ENCODE measurements at regions not wholly inside any gene's neighbourhood (a gene's known extent, or its start where the extent isn't known, plus 50 kb on each side); places are given as distances from the start of the nearest gene placed in this dataset.
"Not testable (repeated sequence)": the region's sequence is repeated elsewhere in the genome, so short reads cannot be mapped to it uniquely, and the experiment has no call there.

GRCh38 chr7:13724977-13725566 lies 264.4 kb downstream of the ETV1 start:
- H3K36me3 ChIP-seq (ENCODE audit: control insufficient read depth, insufficient read depth, low read length), result no peaks in the 10 kb centered on the region
- H3K27ac ChIP-seq (ENCODE audit: insufficient read depth, low read depth, low read length, poor library complexity, severe bottlenecking), result no peak overlapping the region
- 92 to 93% methylated on average over 6 of the region's 6 CpGs for WGBS, 2 experiments

GRCh38 chr7:13725591-13725990 lies 263.9 kb downstream of the ETV1 start:
- Histone ChIP-seq H3K4me3 (ENCODE audit: insufficient read depth, low read depth, low read length) (no peak overlapping the region), H3K4me1 (ENCODE audit: control insufficient read depth, insufficient read depth, low read length) (no peaks in the 10 kb centered on the region), H3K27me3 (ENCODE audit: control insufficient read depth, insufficient read depth, low read length, poor library complexity, severe bottlenecking) (no peaks in the 10 kb centered on the region), H3K9me3 (ENCODE audit: control insufficient read depth, low read length) (no peaks in the 10 kb centered on the region), H3K36me3 (ENCODE audit: control insufficient read depth, insufficient read depth, low read length) (no peaks in the 10 kb centered on the region), H3K27ac (ENCODE audit: insufficient read depth, low read depth, low read length, poor library complexity, severe bottlenecking) (no peak overlapping the region)
- 100% methylated on average over 1 to 2 of the region's 2 CpGs for WGBS, 2 experiments

More at GRCh38 chr7:13724977-13725566, 264.4 kb downstream of the ETV1 start:
- H3K4me1 ChIP-seq (ENCODE audit: control insufficient read depth, insufficient read depth, low read length), result no peaks in the 10 kb centered on the region
- H3K9me3 ChIP-seq (ENCODE audit: control insufficient read depth, low read length), result no peaks in the 10 kb centered on the region
- H3K4me3 ChIP-seq (ENCODE audit: insufficient read depth, low read depth, low read length), result no peak overlapping the region
- no peaks in the 10 kb centered on the region for H3K27me3 ChIP-seq (ENCODE audit: control insufficient read depth, insufficient read depth, low read length, poor library complexity, severe bottlenecking)

- Histone ChIP-seq H3K4me3 (ENCODE audit: insufficient read depth, low read depth, low read length) (no peak overlapping the region), H3K4me1 (ENCODE audit: control insufficient read depth, insufficient read depth, low read length) (no peaks in the 10 kb centered on the region), H3K9me3 (ENCODE audit: control insufficient read depth, low read length) (no peaks in the 10 kb centered on the region), H3K36me3 (ENCODE audit: control insufficient read depth, insufficient read depth, low read length) (no peaks in the 10 kb centered on the region), H3K27ac (ENCODE audit: insufficient read depth, low read depth, low read length, poor library complexity, severe bottlenecking) (no peak overlapping the region), H3K27me3 (ENCODE audit: control insufficient read depth, insufficient read depth, low read length, poor library complexity, severe bottlenecking) (no peaks in the 10 kb centered on the region)
- WGBS, 2 experiments, result 89 to 93% methylated on average over 2 of the region's 2 CpGs
These were observed 262.2 kb downstream of the ETV1 start for GRCh38 chr7:13727279-13727678.

GRCh38 chr7:13727751-13728150 lies 261.7 kb downstream of the ETV1 start:
- H3K4me3 ChIP-seq (ENCODE audit: insufficient read depth, low read depth, low read length), result no peak overlapping the region
- H3K27ac ChIP-seq (ENCODE audit: insufficient read depth, low read depth, low read length, poor library complexity, severe bottlenecking), result no peak overlapping the region
- no peaks in the 10 kb centered on the region for H3K36me3 ChIP-seq (ENCODE audit: control insufficient read depth, insufficient read depth, low read length)
- 97 to 98% methylated on average over 2 of the region's 2 CpGs for WGBS, 2 experiments
- no peaks in the 10 kb centered on the region for H3K4me1 ChIP-seq (ENCODE audit: control insufficient read depth, insufficient read depth, low read length)
- H3K27me3 ChIP-seq (ENCODE audit: control insufficient read depth, insufficient read depth, low read length, poor library complexity, severe bottlenecking), result no peaks in the 10 kb centered on the region
- H3K9me3 ChIP-seq (ENCODE audit: control insufficient read depth, low read length), result no peaks in the 10 kb centered on the region

- H3K9me3 ChIP-seq (ENCODE audit: control insufficient read depth, low read length); H3K4me1 ChIP-seq (ENCODE audit: control insufficient read depth, insufficient read depth, low read length); H3K27ac ChIP-seq (ENCODE audit: insufficient read depth, low read depth, low read length, poor library complexity, severe bottlenecking); H3K4me3 ChIP-seq (ENCODE audit: insufficient read depth, low read depth, low read length); H3K36me3 ChIP-seq (ENCODE audit: control insufficient read depth, insufficient read depth, low read length); H3K27me3 ChIP-seq (ENCODE audit: control insufficient read depth, insufficient read depth, low read length, poor library complexity, severe bottlenecking): not testable (repeated sequence)
- WGBS, 2 experiments, result 92 to 99% methylated on average over 3 to 4 of the region's 4 CpGs
These were observed 261.0 kb downstream of the ETV1 start for GRCh38 chr7:13728430-13728829.

- no peak overlapping the region for H3K4me3 ChIP-seq (ENCODE audit: insufficient read depth, low read depth, low read length)
- H3K9me3 ChIP-seq (ENCODE audit: control insufficient read depth, low read length), result no peaks in the 10 kb centered on the region
- H3K36me3 ChIP-seq (ENCODE audit: control insufficient read depth, insufficient read depth, low read length), result no peaks in the 10 kb centered on the region
- no peaks in the 10 kb centered on the region for H3K4me1 ChIP-seq (ENCODE audit: control insufficient read depth, insufficient read depth, low read length)
- no peak overlapping the region for H3K27ac ChIP-seq (ENCODE audit: insufficient read depth, low read depth, low read length, poor library complexity, severe bottlenecking)
- H3K27me3 ChIP-seq (ENCODE audit: control insufficient read depth, insufficient read depth, low read length, poor library complexity, severe bottlenecking), result no peaks in the 10 kb centered on the region
These were observed 257.8 kb downstream of the ETV1 start for GRCh38 chr7:13731643-13732042.

GRCh38 chr7:13737563-13737962 lies 251.9 kb downstream of the ETV1 start:
- Histone ChIP-seq H3K9me3 (ENCODE audit: control insufficient read depth, low read length) (no peaks in the 10 kb centered on the region), H3K27ac (ENCODE audit: insufficient read depth, low read depth, low read length, poor library complexity, severe bottlenecking) (no peak overlapping the region), H3K36me3 (ENCODE audit: control insufficient read depth, insufficient read depth, low read length) (no peaks in the 10 kb centered on the region), H3K4me3 (ENCODE audit: insufficient read depth, low read depth, low read length) (no peak overlapping the region), H3K27me3 (ENCODE audit: control insufficient read depth, insufficient read depth, low read length, poor library complexity, severe bottlenecking) (no peaks in the 10 kb centered on the region), H3K4me1 (ENCODE audit: control insufficient read depth, insufficient read depth, low read length) (no peaks in the 10 kb centered on the region)
- 100% methylated on average over 1 to 2 of the region's 2 CpGs for WGBS, 2 experiments

GRCh38 chr7:13742126-13742525 lies 247.3 kb downstream of the ETV1 start:
- H3K4me1 ChIP-seq (ENCODE audit: control insufficient read depth, insufficient read depth, low read length), result no peaks in the 10 kb centered on the region
- H3K27ac ChIP-seq (ENCODE audit: insufficient read depth, low read depth, low read length, poor library complexity, severe bottlenecking), result no peak overlapping the region
- no peaks in the 10 kb centered on the region for H3K36me3 ChIP-seq (ENCODE audit: control insufficient read depth, insufficient read depth, low read length)
- H3K9me3 ChIP-seq (ENCODE audit: control insufficient read depth, low read length), result no peaks in the 10 kb centered on the region
- H3K4me3 ChIP-seq (ENCODE audit: insufficient read depth, low read depth, low read length), result no peak overlapping the region
- no peaks in the 10 kb centered on the region for H3K27me3 ChIP-seq (ENCODE audit: control insufficient read depth, insufficient read depth, low read length, poor library complexity, severe bottlenecking)
- 91 to 93% methylated on average over 2 of the region's 2 CpGs for WGBS, 2 experiments

GRCh38 chr7:13742811-13743210 lies 246.7 kb downstream of the ETV1 start:
- H3K27ac ChIP-seq (ENCODE audit: insufficient read depth, low read depth, low read length, poor library complexity, severe bottlenecking), result no peak overlapping the region
- H3K4me3 ChIP-seq (ENCODE audit: insufficient read depth, low read depth, low read length), result no peak overlapping the region
- H3K9me3 ChIP-seq (ENCODE audit: control insufficient read depth, low read length), result no peaks in the 10 kb centered on the region
- H3K27me3 ChIP-seq (ENCODE audit: control insufficient read depth, insufficient read depth, low read length, poor library complexity, severe bottlenecking), result no peaks in the 10 kb centered on the region
- peaks cover 3% of the 10 kb centered on the region for H3K4me1 ChIP-seq (ENCODE audit: control insufficient read depth, insufficient read depth, low read length)
- 77 to 89% methylated on average over 1 of the region's 1 CpG for WGBS, 2 experiments
- no peaks in the 10 kb centered on the region for H3K36me3 ChIP-seq (ENCODE audit: control insufficient read depth, insufficient read depth, low read length)

- Histone ChIP-seq H3K9me3 (ENCODE audit: control insufficient read depth, low read length) (no peaks in the 10 kb centered on the region), H3K27ac (ENCODE audit: insufficient read depth, low read depth, low read length, poor library complexity, severe bottlenecking) (no peak overlapping the region), H3K4me1 (ENCODE audit: control insufficient read depth, insufficient read depth, low read length) (peaks cover 7% of the 10 kb centered on the region), H3K4me3 (ENCODE audit: insufficient read depth, low read depth, low read length) (no peak overlapping the region), H3K27me3 (ENCODE audit: control insufficient read depth, insufficient read depth, low read length, poor library complexity, severe bottlenecking) (no peaks in the 10 kb centered on the region), H3K36me3 (ENCODE audit: control insufficient read depth, insufficient read depth, low read length) (no peaks in the 10 kb centered on the region)
- WGBS, 2 experiments, result 95 to 97% methylated on average over 3 of the region's 3 CpGs
These were observed 246.2 kb downstream of the ETV1 start for GRCh38 chr7:13743226-13743625.

GRCh38 chr7:13745530-13745929 lies 243.9 kb downstream of the ETV1 start:
- Histone ChIP-seq H3K36me3 (ENCODE audit: control insufficient read depth, insufficient read depth, low read length) (no peaks in the 10 kb centered on the region), H3K27ac (ENCODE audit: insufficient read depth, low read depth, low read length, poor library complexity, severe bottlenecking) (no peak overlapping the region), H3K27me3 (ENCODE audit: control insufficient read depth, insufficient read depth, low read length, poor library complexity, severe bottlenecking) (no peaks in the 10 kb centered on the region), H3K4me3 (ENCODE audit: insufficient read depth, low read depth, low read length) (no peak overlapping the region), H3K4me1 (ENCODE audit: control insufficient read depth, insufficient read depth, low read length) (peaks cover 21% of the 10 kb centered on the region), H3K9me3 (ENCODE audit: control insufficient read depth, low read length) (no peaks in the 10 kb centered on the region)
- 100% methylated on average over 1 of the region's 1 CpG; no CpG with 5 or more reads in 1 of the 2 experiments for WGBS, 2 experiments
